ENCODE measurements at regions not wholly inside any gene's neighbourhood (a gene's known extent, or its start where the extent isn't known, plus 50 kb on each side); places are given as distances from the start of the nearest gene placed in this dataset.

DNA sequence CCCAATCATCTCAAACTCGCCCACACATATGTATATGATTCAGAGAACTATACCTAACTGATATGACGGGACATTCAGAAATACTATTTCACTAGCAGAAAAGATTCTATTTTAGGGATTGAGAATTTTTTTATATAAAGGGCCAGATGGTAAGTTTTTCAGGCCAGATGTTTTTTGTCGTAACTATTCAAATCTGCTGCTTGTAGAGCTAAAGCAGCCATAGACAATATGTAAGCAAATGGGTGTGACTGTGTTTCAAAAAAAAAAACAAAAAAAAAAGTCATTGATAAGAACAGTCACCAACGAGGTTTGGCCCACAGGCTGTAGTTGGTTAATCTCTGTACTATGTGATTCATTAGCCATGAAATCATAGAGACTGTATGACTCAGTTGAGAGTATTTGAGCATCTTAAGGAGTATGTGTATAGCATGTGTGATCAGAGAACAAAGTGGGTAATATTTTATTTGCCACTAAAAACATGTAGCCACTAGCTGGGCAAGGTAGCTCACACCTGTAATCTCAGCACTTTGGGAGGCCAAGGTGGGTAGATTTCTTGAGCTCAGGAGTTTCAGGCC, 2724.7 kb downstream of the PCDH9 start:
- in situ Hi-C loops (cut with MboI; ENCODE audit: low sequenced_read_pairs in 4 of 4) (no loop called here), intact Hi-C loops (cut with DNase I; ENCODE audit: low total_unique reads) (no loop called here)
- no peak for DNase-seq

DNA sequence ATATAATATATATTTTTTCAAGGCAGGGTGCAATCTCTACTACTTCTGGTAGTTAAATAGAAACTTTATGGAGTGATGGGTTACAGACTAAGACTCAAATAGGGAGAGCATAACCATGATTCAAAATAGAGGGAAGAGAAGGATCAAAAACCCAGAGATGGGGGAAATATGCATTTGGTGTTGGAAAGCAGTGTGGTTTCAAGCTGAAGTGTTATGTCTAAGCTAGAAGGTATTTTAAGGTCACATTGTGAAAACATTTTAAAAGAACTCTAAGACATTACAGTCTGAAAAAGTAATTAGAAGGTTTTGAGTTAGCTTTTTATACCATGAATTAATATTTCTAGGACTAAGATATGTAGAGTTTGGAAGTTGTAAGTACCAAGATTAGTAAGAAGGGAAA, 2741.4 kb downstream of the PCDH9 start:
- no peaks in the 10 kb centered on the region for H3K27me3 ChIP-seq
- ATAC-seq (no peak), DNase-seq (no peak)
- intact Hi-C loops (cut with DNase I; ENCODE audit: low total_unique reads) (no loop called here), in situ Hi-C loops (cut with MboI; ENCODE audit: low sequenced_read_pairs in 4 of 4) (no loop called here)
- no peak overlapping the region for H3K27ac ChIP-seq
- no peak overlapping the region for H3K4me3 ChIP-seq
- no peaks in the 10 kb centered on the region for H3K9me3 ChIP-seq
- H3K4me1 ChIP-seq: no peaks in the 10 kb centered on the region
- TF ChIP-seq, protein P1, sequence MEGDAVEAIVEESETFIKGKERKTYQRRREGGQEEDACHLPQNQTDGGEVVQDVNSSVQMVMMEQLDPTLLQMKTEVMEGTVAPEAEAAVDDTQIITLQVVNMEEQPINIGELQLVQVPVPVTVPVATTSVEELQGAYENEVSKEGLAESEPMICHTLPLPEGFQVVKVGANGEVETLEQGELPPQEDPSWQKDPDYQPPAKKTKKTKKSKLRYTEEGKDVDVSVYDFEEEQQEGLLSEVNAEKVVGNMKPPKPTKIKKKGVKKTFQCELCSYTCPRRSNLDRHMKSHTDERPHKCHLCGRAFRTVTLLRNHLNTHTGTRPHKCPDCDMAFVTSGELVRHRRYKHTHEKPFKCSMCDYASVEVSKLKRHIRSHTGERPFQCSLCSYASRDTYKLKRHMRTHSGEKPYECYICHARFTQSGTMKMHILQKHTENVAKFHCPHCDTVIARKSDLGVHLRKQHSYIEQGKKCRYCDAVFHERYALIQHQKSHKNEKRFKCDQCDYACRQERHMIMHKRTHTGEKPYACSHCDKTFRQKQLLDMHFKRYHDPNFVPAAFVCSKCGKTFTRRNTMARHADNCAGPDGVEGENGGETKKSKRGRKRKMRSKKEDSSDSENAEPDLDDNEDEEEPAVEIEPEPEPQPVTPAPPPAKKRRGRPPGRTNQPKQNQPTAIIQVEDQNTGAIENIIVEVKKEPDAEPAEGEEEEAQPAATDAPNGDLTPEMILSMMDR (IDR thresholded peaks at IDR 0.05 in 4 of 5, conservative IDR thresholded peaks at IDR 0.05 in 1 of 5): no peak
- no peak for TF ChIP-seq POLR2A (IDR thresholded peaks at IDR 0.05)
- H3K36me3 ChIP-seq: no peaks in the 10 kb centered on the region

More for the DNA sequence above, 2724.7 kb downstream of the PCDH9 start:
- TF ChIP-seq, protein P1 (IDR thresholded peaks at IDR 0.05 in 4 of 5, conservative IDR thresholded peaks at IDR 0.05 in 1 of 5): no peak
- TF ChIP-seq POLR2A (IDR thresholded peaks at IDR 0.05): no peak
- Histone ChIP-seq H3K9me3 (no peaks in the 10 kb centered on the region), H3K36me3 (no peaks in the 10 kb centered on the region), H3K4me1 (no peaks in the 10 kb centered on the region), H3K4me3 (no peak overlapping the region), H3K27ac (no peak overlapping the region), H3K27me3 (no peaks in the 10 kb centered on the region)
- ATAC-seq: no peak

DNA sequence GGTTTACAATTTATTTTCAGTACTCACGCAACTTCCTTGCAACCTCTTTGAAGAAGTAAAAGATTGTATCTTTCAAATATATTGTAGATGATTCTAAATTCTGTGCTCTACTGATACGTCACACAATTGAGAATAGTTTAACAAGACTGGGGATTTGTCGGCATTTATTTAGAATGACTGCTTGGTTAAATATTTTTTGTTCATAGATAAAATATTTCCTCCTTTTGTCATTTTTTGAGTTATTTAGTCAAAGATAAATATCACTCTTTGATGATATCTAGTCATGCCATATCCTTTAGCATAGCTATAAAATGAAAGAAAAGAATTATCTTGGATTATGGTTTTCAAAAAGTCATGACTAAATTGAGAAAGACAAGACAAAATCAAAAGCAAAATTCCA, 2747.8 kb downstream of the PCDH9 start:
- in situ Hi-C loops (cut with MboI; ENCODE audit: low sequenced_read_pairs in 4 of 4): no loop called here
- H3K9me3 ChIP-seq: no peaks in the 10 kb centered on the region
- no peak for ATAC-seq

DNA sequence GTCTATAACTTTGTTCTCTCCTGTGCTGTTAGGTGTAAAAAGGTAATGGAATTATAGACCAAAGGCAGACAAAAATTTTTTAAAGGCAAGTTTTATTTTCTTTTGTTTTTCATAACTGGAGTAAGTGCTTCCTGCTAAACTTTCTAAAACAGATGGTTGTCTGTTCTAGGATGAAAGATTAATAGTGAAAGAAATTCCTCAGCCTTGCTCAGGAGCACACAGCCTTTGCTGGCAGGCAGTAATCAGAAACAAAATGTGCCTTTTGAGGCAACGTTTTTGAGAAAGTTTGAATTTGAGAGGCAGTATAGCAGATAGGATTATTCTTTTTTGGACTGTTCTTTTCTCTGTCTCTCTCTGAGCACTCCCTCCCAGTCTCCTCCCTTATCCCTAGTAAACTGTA, 2749.5 kb downstream of the PCDH9 start:
- TF ChIP-seq, protein P1 (IDR thresholded peaks at IDR 0.05 in 4 of 5, conservative IDR thresholded peaks at IDR 0.05 in 1 of 5): no peak
- TF ChIP-seq POLR2A (IDR thresholded peaks at IDR 0.05): no peak
- no peak for ATAC-seq
- DNase-seq: no peak
- intact Hi-C loops (cut with DNase I; ENCODE audit: low total_unique reads) (no loop called here), in situ Hi-C loops (cut with MboI; ENCODE audit: low sequenced_read_pairs in 4 of 4) (no loop called here)
- no peak overlapping the region for H3K4me3 ChIP-seq
- no peaks in the 10 kb centered on the region for H3K27me3 ChIP-seq
- no peaks in the 10 kb centered on the region for H3K9me3 ChIP-seq
- no peaks in the 10 kb centered on the region for H3K36me3 ChIP-seq
- H3K27ac ChIP-seq: no peak overlapping the region
- H3K4me1 ChIP-seq: no peaks in the 10 kb centered on the region

More for the DNA sequence above, 2747.8 kb downstream of the PCDH9 start:
- intact Hi-C loops (cut with DNase I; ENCODE audit: low total_unique reads): no loop called here
- Histone ChIP-seq H3K4me3 (no peak overlapping the region), H3K27ac (no peak overlapping the region), H3K36me3 (no peaks in the 10 kb centered on the region), H3K4me1 (no peaks in the 10 kb centered on the region), H3K27me3 (no peaks in the 10 kb centered on the region)
- no peak for TF ChIP-seq POLR2A (IDR thresholded peaks at IDR 0.05)
- TF ChIP-seq, protein P1 (IDR thresholded peaks at IDR 0.05 in 4 of 5, conservative IDR thresholded peaks at IDR 0.05 in 1 of 5): no peak
- DNase-seq: no peak

DNA sequence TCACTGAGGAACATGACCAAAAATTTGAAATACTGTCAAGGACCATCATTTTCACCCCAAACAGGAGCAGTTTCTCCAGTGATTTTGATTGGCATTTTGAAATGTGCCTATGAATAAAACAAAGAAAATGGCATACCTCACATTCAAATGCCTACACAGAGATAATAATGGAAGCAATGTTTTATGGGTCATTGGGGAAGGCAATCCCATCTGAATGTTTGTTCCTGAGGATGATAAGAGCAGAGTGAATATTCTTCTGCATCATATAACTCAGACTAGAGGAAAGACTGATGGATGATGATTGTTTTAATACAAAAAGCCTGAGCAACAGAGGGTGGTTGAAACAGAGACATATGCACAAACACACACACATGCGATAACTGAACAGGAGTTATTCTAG, 2749.9 kb downstream of the PCDH9 start:
- Histone ChIP-seq H3K9me3 (no peaks in the 10 kb centered on the region), H3K4me3 (no peak overlapping the region), H3K27ac (no peak overlapping the region), H3K4me1 (no peaks in the 10 kb centered on the region), H3K27me3 (no peaks in the 10 kb centered on the region), H3K36me3 (no peaks in the 10 kb centered on the region)
- TF ChIP-seq, protein P1 (IDR thresholded peaks at IDR 0.05 in 4 of 5, conservative IDR thresholded peaks at IDR 0.05 in 1 of 5): no peak
- TF ChIP-seq POLR2A (IDR thresholded peaks at IDR 0.05): no peak
- no peak for DNase-seq
- ATAC-seq: no peak
- intact Hi-C loops (cut with DNase I; ENCODE audit: low total_unique reads): no loop called here
- in situ Hi-C loops (cut with MboI; ENCODE audit: low sequenced_read_pairs in 4 of 4): no loop called here

All from gastrocnemius medialis (tissue), 4 donors.